ENCODE measurements at regions not wholly inside any gene's neighbourhood (a gene's known extent, or its start where the extent isn't known, plus 50 kb on each side); places are given as distances from the start of the nearest gene placed in this dataset.

DNA sequence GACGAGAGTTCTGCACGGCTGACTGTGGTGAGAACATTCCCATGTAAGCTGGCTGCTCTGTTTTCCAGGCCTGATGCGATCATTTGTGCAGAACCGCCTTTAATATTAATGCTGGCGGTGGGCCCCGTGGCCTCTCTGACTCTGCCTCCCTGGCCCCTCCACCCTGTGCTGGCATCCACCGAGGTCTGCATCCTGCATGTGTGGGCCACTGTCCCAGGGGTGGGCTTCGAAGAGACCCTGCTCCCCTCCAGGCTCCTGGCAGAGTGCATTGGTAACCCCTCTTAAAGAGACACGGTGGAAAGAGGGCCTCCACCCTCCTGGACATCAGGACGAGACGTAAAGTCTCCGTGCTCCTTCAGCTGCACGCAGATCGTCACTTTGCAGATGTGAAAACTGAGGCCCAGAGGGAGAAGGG is 67.3 kb upstream of the FAM20C start:
- BruUV-seq (replicated peaks), result no TSS peak
- intact Hi-C loops (cut with micrococcal nuclease), result no loop called here
- H3K9ac ChIP-seq (ENCODE audit: low read length), result no peak overlapping the region
- no peaks in the 10 kb centered on the region for H4K20me1 ChIP-seq (ENCODE audit: low read length)
- H3K9me2 ChIP-seq (replicated peaks; ENCODE audit: low read length), result no peaks in the 10 kb centered on the region
- ATAC-seq (no peak), DNase-seq (no peak)
- no peaks in the 10 kb centered on the region for H3K9me3 ChIP-seq (ENCODE audit: low read length)
- no peaks in the 10 kb centered on the region for H3K4me1 ChIP-seq (ENCODE audit: insufficient read depth, low read length)
- no peak overlapping the region for H3K27ac ChIP-seq (ENCODE audit: low read length)
- H3F3A ChIP-seq (ENCODE audit: low read length, unreplicated experiment), result no peaks in the 10 kb centered on the region
- no peaks in the 10 kb centered on the region for H3K36me3 ChIP-seq (ENCODE audit: low read depth, low read length)
- CTCF ChIA-PET, result no interaction called here
- no peaks in the 10 kb centered on the region for H3K27me3 ChIP-seq (ENCODE audit: low read length)
- no peak overlapping the region for H3K4me2 ChIP-seq (ENCODE audit: low read length)
- H3K4me3 ChIP-seq (ENCODE audit: low read length), result no peak overlapping the region
- POLR2A ChIA-PET (ENCODE audit: unreplicated experiment), result no interaction called here
- H3K79me2 ChIP-seq (ENCODE audit: low read length), result no peaks in the 10 kb centered on the region
- TF ChIP-seq, protein P1, sequence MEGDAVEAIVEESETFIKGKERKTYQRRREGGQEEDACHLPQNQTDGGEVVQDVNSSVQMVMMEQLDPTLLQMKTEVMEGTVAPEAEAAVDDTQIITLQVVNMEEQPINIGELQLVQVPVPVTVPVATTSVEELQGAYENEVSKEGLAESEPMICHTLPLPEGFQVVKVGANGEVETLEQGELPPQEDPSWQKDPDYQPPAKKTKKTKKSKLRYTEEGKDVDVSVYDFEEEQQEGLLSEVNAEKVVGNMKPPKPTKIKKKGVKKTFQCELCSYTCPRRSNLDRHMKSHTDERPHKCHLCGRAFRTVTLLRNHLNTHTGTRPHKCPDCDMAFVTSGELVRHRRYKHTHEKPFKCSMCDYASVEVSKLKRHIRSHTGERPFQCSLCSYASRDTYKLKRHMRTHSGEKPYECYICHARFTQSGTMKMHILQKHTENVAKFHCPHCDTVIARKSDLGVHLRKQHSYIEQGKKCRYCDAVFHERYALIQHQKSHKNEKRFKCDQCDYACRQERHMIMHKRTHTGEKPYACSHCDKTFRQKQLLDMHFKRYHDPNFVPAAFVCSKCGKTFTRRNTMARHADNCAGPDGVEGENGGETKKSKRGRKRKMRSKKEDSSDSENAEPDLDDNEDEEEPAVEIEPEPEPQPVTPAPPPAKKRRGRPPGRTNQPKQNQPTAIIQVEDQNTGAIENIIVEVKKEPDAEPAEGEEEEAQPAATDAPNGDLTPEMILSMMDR (conservative IDR thresholded peaks at IDR 0.05; ENCODE audit: low read depth, low read length), result no peak
- TF ChIP-seq EZH2phosphoT487 (IDR thresholded peaks at IDR 0.05; ENCODE audit: borderline replicate concordance, low read length) (no peak), EZH2 (IDR thresholded peaks at IDR 0.05; ENCODE audit: low read length, unreplicated experiment) (no peak)
- no peak overlapping the region for H2AFZ ChIP-seq (ENCODE audit: low read length)

DNA sequence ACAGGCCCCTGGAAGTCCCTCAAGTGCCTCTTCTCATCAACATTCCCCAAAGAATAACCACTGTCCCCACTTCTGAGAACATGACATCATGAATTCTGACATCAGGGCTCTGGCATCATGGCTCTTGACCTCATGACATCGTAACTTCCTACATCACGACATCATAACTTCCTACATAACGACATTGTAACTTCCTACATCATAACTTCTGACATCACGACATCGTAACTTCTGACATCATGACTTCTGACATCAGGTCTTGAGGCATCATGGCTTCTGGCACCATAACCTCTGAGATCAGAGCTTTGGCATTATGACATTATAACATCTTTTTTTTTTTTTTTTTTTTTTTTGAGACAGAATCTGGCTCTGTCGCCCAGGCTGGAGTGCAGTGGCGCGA is 66.7 kb upstream of the FAM20C start:
- TF ChIP-seq EZH2 (IDR thresholded peaks at IDR 0.05; ENCODE audit: low read length, unreplicated experiment) (no peak), EZH2phosphoT487 (IDR thresholded peaks at IDR 0.05; ENCODE audit: borderline replicate concordance, low read length) (no peak)
- TF ChIP-seq, protein P1 (conservative IDR thresholded peaks at IDR 0.05; ENCODE audit: low read depth, low read length), result no peak
- Histone ChIP-seq H3K79me2 (ENCODE audit: low read length) (no peaks in the 10 kb centered on the region), H3K9ac (ENCODE audit: low read length) (no peak overlapping the region), H2AFZ (ENCODE audit: low read length) (no peak overlapping the region), H3K4me1 (ENCODE audit: insufficient read depth, low read length) (no peaks in the 10 kb centered on the region), H3K9me3 (ENCODE audit: low read length) (no peaks in the 10 kb centered on the region), H3K9me2 (replicated peaks; ENCODE audit: low read length) (no peaks in the 10 kb centered on the region), H3K4me3 (ENCODE audit: low read length) (no peak overlapping the region), H4K20me1 (ENCODE audit: low read length) (no peaks in the 10 kb centered on the region), H3K27me3 (ENCODE audit: low read length) (no peaks in the 10 kb centered on the region), H3K36me3 (ENCODE audit: low read depth, low read length) (no peaks in the 10 kb centered on the region), H3K27ac (ENCODE audit: low read length) (no peak overlapping the region), H3F3A (ENCODE audit: low read length, unreplicated experiment) (no peaks in the 10 kb centered on the region), H3K4me2 (ENCODE audit: low read length) (no peak overlapping the region)
- intact Hi-C loops (cut with micrococcal nuclease), result no loop called here
- ATAC-seq (no peak), DNase-seq (no peak)
- CTCF ChIA-PET, result no interaction called here
- POLR2A ChIA-PET (ENCODE audit: unreplicated experiment), result no interaction called here
- no TSS peak for BruUV-seq (replicated peaks)

DNA sequence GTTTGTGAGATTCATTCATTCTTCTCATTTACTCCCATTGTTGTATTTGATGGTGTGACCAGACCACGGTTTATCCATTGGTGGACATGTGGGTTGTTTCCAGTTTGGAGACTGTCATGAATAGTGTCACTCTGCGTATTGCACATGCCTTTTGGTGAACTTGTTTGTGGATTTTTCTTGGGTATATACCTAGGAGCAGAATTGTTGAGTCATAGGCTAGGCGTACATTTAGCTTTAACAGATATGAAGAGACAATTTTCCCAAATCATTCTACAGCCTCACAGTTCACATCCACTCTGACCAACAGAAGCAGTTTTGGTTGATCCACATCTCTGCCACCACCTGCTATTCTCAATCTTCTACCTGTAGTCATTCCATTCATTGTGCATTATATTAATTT is 66.0 kb upstream of the FAM20C start:
- ATAC-seq (no peak), DNase-seq (no peak)
- Histone ChIP-seq H3K79me2 (ENCODE audit: low read length) (no peaks in the 10 kb centered on the region), H3K4me1 (ENCODE audit: insufficient read depth, low read length) (no peaks in the 10 kb centered on the region), H3K4me3 (ENCODE audit: low read length) (no peak overlapping the region), H3K4me2 (ENCODE audit: low read length) (no peak overlapping the region), H3K9me2 (replicated peaks; ENCODE audit: low read length) (no peaks in the 10 kb centered on the region), H4K20me1 (ENCODE audit: low read length) (no peaks in the 10 kb centered on the region), H3F3A (ENCODE audit: low read length, unreplicated experiment) (no peaks in the 10 kb centered on the region), H3K9ac (ENCODE audit: low read length) (no peak overlapping the region), H3K36me3 (ENCODE audit: low read depth, low read length) (no peaks in the 10 kb centered on the region), H3K27ac (ENCODE audit: low read length) (no peak overlapping the region), H3K27me3 (ENCODE audit: low read length) (no peaks in the 10 kb centered on the region), H2AFZ (ENCODE audit: low read length) (no peak overlapping the region), H3K9me3 (ENCODE audit: low read length) (no peaks in the 10 kb centered on the region)
- TF ChIP-seq, protein P1 (conservative IDR thresholded peaks at IDR 0.05; ENCODE audit: low read depth, low read length), result no peak
- TF ChIP-seq EZH2phosphoT487 (IDR thresholded peaks at IDR 0.05; ENCODE audit: borderline replicate concordance, low read length) (no peak), EZH2 (IDR thresholded peaks at IDR 0.05; ENCODE audit: low read length, unreplicated experiment) (no peak)
- POLR2A ChIA-PET (ENCODE audit: unreplicated experiment), result no interaction called here
- intact Hi-C loops (cut with micrococcal nuclease), result no loop called here
- no TSS peak for BruUV-seq (replicated peaks)
- CTCF ChIA-PET, result no interaction called here
